Hepatic stellate cell (primary cell): ENCODE measurements at regions not wholly inside any gene's neighbourhood (a gene's known extent, or its start where the extent isn't known, plus 50 kb on each side); places are given as distances from the start of the nearest gene placed in this dataset.

Source experiments
- DNase-seq: peaks from one replicate; pipeline ENCODE4 v3.0.0; 2011; ENCODE audit warnings: low spot score

GRCh38 chr2:166560022-166560421, 66.0 kb upstream of the SCN7A start:
- DNase-seq = no peak

DNA sequence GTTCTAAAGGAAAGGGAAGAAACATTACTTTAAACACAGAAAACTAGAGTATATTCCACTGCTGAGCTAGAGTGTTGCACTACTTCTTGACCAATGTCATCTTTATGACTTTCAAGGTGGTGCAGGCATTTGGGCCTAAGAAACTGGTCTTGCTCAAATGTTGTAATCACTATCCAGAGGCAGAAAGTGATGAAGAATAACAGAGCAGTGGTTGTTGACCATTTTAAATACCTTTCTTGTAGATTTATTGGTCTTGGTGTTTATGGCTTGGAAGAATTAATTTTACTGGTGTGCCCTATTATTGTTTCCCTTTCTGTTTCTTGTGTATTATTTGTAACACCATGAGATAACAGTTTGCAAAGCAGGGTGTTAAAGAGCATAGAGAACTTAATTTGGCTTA, 56.9 kb upstream of the SCN7A start:
- DNase-seq = no peak

DNA sequence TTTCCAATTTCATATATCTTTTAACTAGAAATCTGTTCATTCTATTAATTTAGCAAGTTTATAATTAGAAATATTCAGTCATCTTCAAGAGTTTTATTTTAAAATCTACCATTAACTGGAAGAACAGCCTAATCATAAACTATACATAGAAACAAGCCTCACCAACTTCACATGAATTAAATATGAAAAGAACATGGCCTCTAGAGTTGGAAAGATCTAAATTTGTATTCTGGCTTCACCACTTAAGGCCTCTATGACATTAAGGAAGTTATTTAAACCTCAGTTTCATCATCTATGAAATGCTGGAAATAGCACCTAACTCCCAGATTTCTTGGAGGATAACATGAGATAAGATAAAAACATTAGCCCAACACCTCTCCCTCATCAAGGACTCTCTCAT, 51.4 kb upstream of the SCN7A start:
- DNase-seq = no peak
